Lung microvascular endothelial cell (primary cell): ENCODE measurements at regions not wholly inside any gene's neighbourhood (a gene's known extent, or its start where the extent isn't known, plus 50 kb on each side); places are given as distances from the start of the nearest gene placed in this dataset.
"Not testable (repeated sequence)": the region's sequence is repeated elsewhere in the genome, so short reads cannot be mapped to it uniquely, and the experiment has no call there.

ENCODE experiments used
- DNase-seq, 2 donors: peaks; one replicate each; pipeline versions ENCODE4 v3.0.0 to v3.0.0-alpha.2; 2010; ENCODE audit warnings: low read depth in 2 of 2

DNA sequence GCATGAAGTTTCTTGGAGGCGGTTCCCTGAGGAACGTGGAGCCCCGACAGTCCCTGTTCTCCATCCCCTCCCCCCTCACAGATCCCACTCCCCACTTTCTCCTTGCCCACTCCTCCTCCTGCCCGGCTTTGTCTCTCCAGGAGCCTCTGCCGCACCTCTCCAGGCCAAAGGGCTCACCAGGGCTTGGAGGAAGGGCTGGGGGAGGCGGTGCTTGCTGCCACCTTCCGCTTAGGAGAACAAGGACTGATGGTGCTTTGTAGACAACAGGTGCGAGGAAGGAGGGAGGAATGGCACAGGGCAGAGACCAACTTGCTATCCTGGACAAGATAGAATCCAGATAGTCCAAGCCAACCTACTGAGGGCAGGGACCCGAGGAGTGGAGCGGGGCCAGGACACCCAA is 103.5 kb upstream of the SMAD3 start:
- DNase-seq: no peak

DNA sequence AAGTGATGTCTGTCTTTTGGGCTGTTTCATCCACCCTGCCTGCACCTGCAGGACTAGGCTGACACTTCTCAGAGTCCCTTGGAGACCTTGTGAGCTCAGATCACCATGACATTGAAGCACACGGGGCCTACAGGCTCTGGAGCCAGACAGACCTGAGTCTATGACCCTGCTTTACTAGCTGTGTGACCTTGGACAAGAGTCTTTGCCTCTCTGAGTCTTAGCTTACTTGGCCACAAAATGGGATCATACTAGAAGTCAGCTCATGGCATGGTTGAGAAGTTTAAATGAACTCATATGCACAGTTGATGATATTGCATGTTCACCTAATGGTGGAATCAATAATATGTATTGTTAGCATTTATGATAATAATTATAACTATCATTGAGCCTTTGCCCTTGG is 102.9 kb upstream of the SMAD3 start:
- no peak for DNase-seq

DNA sequence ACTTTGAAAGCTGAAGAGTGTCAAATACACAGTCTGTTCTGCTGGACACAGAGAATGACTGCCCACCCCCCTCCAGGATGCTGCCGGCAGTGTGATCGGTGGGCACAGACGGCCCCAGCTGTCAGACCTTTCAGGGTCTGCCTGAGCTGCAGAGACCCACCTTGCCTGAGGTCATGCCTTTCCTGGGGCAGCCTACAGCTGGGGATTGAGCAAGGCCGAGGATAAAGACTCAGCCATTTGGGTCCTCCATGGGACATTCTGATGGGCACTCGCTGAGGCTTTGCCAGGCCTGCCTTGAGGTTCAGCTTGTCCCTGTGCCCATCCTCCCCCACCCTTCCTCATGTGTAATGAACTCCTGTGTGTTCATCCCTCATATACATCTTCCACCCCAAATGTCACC is 102.3 kb upstream of the SMAD3 start:
- no peak for DNase-seq

DNA sequence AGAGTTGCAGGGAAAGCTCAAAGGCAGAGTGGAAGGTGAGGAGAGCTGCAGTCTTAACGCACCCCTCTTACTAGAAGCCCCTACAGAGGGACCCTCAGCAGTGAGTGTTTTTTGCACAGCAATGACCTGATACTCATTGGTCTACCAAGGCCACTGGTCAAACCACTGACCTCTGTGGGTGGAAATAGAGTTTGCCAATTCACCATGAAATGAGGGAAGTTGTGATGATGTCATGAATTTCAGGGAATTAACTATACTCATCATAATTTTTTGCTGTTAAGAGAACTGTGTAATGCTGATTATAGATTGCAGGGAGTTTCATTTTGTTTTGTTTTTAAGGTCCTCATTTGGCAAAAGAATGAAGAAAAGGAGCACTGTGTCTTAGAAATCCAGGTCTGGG is 101.7 kb upstream of the SMAD3 start:
- no peak for DNase-seq

DNA sequence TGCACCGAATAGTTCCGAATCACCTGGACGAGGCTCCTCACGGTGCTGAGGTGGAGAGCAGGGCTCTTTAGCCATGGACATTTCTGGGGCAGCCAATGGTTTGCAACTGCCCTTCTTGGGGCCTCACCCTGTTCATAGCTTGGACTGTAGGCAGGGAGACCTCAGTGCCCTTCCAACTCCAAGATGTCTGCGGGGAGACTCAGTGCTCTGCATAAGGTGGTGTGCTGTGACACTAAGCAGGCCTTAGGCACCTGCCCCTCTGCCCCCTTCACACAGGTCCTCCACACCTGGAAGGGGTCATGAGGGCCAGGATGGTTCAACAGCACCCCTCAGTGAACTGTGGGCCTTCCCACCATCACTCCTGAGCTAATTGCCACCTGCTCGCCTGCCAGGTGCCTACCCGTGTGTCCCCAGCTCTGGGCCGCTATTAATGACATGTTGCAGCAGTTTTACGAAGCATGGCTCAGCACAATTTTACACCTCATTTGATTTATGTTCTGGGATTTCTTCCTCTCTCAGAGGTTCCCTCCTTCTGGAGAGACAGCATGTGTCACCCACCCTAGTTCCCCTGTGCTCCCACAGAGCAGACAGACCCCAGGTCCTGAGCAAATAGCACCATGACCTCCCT is 101.2 kb upstream of the SMAD3 start:
- DNase-seq: no peak

DNA sequence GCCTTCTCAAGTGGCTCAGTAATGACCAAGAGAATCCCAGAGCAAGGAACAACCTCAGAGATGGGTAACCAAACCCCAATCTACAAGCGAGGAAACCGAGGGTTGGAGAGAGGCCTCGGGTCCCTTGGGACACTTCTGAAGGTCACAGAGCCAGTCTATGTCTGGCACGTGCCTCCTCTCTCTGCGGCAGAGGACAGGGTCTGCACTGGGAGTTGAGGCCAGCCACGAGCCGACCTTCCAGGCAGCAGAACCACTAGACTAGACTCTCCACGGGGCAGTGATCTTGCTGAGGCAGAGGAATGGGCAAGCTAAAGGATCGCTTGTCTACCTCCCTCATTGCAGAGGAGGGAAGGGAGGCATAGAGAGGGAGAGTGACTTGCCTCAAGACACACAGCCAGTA is 100.6 kb upstream of the SMAD3 start:
- DNase-seq: no peak

DNA sequence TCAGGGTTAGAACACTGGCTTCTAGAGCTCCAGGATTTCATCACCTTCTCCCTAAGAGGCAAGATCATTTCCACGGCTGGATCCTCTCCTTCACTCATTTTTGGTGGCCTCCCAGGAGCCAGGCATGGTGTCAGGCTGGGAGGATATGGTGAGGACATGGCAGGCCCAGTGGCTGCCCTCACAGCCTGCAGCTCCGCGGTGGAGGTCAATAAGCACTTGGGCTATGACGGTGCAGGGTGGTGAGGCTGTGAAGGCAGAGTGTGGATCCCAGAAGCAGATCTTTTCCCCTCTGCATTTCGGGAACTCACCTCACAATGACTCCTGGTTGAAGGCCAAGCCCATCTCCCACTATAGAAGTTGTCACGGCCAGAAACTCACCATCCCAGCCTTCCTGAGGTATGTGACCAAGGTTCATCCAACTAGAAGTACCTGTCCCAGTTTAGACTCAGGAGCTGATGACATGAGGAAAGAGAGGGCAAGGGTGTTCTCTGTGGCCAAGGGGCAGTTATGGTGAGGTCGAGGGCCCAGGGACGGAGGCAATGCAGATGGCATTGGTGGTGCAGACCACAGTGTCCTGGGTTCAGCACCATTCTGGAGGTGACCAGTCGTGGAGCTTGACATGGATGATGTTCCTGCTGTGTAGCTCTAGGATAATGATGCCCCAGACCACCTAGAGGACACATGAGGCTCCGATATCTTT is 100.1 kb upstream of the SMAD3 start:
- DNase-seq: no peak

DNA sequence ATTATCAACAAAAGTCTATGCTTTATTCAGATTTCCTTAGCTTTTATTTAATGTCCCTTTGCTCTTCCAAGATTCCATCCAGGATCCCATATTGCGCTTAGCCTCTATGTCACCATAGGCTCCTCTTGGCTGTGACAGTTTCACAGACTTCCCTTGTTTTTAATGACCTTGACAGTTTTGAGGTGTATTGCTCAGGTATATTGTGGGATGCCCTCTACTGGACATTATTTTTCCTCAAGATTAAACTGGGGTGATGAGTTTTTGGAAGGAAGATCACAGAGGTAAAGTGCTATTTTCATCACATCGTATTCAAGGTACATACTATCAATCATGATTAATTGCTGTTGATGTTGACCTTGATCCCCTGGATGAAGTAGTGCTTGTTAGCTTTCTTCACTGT is 99.1 kb upstream of the SMAD3 start:
- DNase-seq: no peak

DNA sequence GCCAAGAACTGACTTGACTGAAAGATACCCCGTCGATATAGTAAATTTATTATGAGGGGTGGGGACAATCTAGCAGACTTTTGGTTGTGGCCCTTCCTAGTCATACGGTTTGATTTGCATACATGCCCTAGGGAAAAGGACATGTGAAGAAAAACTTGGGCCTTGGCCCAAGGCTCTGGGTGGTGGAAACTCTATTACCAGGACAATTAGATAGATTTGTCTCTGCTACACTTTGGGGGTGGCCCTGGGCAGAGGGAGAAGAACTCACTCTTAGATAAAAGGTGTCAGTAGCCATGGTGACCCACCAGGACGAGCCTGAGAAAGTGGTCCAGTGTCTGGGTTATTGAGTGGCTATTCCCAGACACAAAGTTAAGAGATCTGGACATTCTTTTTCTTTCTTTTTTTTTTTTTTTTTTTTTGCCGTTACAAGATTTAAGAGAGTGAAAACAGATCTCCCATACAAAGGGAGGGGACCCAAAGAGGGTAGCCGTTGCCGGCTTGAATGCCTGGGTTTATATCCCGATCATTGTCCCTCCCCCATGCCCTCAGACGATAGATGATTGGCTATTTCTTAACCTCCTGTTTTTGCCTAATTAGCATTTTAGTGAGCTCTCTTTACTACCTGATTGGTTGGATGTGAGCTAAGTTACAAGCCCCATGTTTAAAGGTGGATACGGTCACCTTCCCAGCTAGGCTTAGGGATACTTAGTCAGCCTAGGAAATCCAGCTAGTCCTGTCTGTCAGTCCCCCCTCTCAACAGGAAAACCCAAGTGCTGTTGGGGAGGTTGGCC is 96.4 kb upstream of the SMAD3 start:
- DNase-seq: no peak

DNA sequence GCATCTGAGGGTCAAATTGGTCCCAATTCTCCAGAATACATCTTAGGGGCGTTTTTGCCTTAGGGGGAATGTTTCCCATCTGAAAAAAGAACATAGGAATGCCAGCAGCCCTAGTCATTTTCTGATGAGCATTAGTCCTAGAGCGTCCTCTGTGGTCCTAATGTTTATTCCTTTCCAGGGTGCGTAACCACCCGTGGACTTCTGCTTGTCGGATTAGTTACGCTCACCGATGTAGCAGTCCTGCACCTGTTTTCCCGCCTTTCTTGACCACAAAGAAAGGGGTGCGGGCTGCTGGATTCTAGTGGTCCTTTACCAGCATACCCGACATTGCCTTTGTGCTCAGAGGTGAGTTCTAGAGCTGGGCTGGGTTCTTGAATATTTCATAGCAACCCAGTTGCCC is 91.3 kb upstream of the SMAD3 start:
- not testable (repeated sequence) for DNase-seq

DNA sequence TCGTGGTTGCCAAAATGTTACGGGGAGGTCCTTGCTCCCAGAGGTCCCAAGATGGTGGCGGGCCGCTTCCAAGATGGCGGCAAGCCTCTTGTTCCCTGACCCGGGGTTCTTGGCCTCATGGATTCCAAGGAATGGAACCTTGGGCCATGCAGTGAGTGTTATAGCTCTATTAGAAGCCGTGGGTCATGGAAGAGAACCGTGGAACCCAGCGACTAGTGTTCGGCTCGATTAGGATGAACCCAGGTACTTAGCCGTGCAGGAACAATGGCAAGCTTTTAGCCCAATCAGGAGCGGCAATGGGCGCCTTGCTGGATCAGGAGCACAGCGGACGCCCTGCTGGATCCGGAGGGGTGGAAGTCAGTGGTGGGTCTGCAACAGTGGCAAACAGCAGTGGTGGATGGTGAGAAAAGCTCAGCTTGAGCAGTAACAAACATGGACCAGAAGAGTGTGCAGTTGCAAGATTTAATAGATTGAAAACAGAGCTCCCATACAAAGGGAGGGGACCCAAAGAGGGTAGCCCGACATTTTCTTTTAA is 89.2 kb upstream of the SMAD3 start:
- not testable (repeated sequence) for DNase-seq

DNA sequence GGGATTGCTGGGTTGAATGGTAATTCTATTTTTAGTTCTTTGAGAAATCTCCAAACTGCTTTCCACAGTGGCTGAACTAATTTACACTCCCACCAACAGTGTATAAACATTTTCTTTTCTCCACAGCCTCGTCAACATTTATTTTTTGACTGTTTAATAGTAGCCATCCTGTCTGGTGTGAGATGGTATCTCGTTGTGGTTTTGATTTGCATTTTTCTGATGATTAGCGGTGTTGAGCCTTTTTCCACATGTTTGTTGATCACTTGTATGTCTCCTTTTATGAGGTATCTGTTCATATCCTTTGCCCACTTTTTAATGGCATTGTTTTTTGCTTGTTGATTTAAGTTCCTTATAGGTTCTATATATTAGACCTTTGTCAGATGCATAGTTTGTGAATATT is 85.1 kb upstream of the SMAD3 start:
- not testable (repeated sequence) for DNase-seq

DNA sequence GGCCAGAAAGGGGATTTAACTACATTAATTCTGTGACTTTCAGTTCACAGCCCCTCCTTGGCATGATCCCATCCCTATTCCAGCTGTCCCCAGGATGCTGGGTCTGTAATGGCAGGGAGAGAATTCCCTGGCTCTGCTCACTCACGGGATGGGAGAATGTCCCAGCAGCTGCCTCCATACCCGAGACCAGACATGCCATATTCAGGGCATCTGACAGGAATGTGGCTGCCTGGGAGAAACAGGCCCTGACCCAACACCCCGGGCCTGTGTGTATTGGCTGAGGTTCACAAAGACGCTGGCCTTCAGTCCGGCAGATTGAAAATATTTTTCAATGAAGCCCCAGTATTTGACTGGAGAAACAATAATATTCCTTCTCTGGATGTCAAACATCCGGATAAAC is 83.6 kb upstream of the SMAD3 start:
- no peak for DNase-seq

DNA sequence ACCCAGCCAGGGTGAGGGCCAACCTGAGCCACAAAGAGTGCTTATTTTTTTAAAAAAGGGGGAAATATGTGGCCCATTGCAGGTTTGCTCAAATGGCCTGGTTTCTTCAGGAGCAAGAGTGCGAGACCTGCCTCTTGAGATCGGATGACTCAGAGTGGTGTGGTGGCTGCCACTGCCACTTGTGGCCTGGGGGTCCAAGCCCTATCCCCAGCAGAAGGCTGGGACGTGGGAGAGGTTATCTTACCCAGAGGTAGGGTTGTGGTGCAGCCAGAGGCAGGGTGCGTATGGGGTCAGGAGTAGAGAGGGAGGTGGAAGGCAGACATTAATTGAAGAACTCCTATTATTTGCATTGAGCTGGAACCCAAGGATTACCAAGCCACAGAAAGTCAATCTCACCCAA is 83.2 kb upstream of the SMAD3 start:
- no peak for DNase-seq

DNA sequence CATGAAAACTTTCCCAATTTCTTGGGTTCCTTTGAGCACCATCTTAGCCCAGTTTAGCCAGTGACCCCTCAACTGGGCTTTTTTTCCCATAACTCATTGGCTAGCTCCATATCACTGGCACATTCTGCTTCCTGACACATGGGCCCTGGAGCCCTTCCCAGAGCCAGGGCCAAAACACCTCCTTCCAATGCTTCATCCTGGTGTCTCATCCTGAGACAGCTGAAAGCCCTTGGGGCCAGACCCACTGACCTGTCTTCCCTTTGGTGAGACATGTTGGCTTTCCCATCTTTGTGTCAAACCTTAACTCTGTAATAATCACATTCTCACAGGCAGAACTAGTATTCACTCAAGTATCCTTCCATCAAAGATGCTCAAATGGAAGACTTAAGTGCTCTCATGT is 82.6 kb upstream of the SMAD3 start:
- DNase-seq: no peak

DNA sequence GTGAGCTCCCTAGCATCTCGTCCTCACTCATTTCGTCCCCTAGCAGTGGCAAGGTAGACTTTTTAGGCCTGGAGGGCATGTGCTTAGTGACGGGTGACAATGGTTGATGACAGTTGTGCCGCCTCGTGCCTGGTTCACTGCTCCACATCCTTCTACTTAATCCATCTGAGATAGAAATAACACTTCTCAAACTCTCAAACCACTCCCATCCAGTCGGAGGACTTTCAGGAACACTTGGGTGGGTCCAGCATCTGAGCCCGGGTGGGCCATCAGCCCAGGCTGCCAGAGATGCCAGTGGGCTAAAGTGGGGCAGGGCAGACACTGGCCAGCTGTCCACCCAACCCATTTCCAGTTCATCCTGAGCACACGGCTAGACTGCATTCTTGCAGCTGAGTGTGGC is 79.7 kb upstream of the SMAD3 start:
- no peak for DNase-seq

DNA sequence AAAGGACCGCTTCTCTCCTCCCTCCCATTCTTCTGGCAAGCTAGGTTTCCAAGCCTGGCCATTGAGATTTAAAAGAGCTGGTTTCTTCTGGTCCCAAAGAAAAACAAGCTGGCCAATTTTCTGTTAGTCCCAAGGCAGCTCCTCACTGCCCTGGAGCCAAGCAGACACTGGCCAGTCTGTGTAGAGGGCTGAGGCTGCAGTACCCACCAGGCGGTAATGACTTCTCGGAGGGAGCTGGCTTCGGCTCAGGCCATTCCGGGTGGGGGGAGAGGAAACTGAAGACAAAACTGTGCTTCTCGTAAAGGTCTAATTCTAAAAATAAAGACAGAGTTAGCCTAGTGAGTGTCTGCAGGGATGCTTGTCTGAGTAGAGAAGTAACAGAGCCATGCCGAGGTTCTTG is 78.5 kb upstream of the SMAD3 start:
- no peak for DNase-seq

DNA sequence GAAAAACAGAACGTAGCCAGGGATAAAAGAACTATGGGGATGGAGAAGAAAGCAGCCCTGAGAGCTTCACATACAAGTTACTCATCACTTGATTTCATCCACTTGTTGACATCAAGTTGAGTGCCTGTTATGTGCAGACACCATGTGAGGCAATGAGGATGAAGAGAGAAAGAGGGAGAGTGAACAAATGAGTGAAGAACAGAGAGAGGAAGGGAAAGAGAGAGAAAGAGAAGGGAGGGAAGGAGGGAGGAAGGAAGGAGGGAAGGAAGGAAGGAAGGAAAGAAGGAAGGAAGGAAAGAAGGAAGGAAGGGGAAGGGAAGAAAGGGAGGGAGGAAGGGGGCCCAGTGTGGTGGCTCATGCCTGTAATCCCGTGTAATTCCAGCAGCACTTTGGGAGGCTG is 72.3 kb upstream of the SMAD3 start:
- no peak for DNase-seq

DNA sequence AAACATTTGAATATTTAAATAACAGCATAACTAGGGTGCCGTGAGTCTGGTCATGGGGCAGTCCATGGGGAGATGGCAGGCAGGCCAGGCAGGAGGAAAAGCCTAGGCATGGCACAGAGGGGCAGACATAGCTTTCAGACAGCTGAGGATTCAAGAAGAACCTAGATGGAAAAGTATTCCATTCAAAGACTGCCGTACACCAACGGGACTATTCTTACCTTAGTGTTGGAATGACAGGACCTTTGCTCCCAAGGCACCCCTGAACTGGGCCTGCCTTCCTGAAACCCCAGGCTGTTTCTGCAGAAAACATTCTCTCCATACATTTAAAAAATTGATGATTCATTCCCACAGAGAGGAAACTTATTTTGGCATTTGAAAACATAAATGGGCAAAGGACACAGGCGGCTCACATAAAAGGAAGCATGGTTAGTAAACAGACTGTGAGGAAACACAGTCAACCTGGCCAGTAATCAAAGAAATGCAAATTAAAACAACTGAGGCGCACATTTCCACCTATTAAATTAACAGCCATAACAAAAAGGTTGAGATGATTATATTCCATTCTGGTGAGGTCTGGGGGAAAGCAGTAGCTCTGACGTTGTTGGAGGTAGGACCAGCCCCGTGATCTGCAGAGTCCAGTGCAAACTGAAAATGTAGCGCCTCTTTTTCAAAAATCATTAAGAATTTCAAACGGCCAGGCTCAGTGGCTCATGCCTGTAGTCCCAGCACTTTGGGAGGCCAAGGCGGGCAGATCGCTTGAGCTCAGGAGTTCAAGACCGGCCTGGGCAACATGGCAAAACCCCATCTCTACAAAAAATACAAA is 71.3 kb upstream of the SMAD3 start:
- peak in 1 of 2 donors; percentile 28 for DNase-seq

DNA sequence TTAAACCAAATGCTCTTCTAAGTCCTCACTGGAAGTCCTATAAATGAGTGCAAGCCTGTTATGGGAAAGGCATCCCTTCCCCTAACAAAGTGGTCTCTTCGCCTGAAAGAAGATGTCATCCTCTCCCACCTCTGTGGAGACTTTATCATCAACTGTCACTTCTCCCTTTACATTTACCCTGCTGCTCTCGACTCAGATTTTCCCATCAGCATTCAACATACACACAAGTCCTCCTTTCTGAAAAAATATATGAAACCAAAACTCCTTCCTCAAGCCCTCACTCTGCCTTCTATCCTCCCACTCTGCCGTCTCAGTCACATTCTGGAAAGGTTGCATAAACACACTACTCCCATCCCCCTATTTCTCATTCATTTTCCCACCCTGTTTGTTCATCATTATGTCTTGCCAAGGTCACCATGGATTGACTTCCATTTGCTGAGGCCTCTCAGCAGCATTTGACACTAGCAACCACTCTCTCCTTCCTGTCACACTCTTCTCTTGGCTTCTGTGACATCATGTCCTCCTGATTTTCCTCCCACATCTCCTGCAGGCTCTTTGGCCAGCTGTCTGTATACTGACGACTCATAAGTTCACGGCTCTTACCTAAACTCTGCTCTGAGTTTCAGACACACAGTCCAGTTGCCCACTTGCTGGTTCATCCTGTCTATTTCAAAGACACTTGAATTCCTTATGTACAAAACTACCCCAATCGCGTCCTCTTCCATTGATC is 70.3 kb upstream of the SMAD3 start:
- peak in 1 of 2 donors; percentile 37 for DNase-seq

DNA sequence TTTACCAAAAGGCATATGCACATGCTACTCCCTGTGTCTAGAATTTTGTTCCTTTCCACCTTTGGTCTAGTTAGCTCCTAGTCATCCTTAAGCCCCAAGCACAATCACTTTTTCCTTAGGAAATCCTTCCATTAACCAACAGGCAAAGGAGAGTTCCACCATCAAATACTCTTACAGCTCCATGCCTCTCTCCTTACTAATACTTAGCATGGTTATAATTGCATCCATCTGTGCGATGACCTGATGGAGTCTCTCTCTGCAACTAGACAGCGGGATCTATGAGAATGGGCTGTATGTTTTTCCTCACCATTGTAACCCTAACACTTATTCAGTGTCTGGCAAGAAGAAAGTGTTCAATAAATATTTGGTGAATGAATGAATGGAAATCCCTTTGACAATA is 69.3 kb upstream of the SMAD3 start:
- DNase-seq: no peak
